ENCODE measurements at regions not wholly inside any gene's neighbourhood (a gene's known extent, or its start where the extent isn't known, plus 50 kb on each side); places are given as distances from the start of the nearest gene placed in this dataset.

- TF ChIP-seq POLR2A (IDR thresholded peaks at IDR 0.05) (no peak), CTCF (IDR thresholded peaks at IDR 0.05 in 4 of 5, conservative IDR thresholded peaks at IDR 0.05 in 1 of 5) (no peak)
Observed at GRCh38 chr13:111902726-111903125, 164.2 kb upstream of the SOX1 start.

All from gastrocnemius medialis (tissue), 4 donors.